ENCODE measurements at regions not wholly inside any gene's neighbourhood (a gene's known extent, or its start where the extent isn't known, plus 50 kb on each side); places are given as distances from the start of the nearest gene placed in this dataset.

DNA sequence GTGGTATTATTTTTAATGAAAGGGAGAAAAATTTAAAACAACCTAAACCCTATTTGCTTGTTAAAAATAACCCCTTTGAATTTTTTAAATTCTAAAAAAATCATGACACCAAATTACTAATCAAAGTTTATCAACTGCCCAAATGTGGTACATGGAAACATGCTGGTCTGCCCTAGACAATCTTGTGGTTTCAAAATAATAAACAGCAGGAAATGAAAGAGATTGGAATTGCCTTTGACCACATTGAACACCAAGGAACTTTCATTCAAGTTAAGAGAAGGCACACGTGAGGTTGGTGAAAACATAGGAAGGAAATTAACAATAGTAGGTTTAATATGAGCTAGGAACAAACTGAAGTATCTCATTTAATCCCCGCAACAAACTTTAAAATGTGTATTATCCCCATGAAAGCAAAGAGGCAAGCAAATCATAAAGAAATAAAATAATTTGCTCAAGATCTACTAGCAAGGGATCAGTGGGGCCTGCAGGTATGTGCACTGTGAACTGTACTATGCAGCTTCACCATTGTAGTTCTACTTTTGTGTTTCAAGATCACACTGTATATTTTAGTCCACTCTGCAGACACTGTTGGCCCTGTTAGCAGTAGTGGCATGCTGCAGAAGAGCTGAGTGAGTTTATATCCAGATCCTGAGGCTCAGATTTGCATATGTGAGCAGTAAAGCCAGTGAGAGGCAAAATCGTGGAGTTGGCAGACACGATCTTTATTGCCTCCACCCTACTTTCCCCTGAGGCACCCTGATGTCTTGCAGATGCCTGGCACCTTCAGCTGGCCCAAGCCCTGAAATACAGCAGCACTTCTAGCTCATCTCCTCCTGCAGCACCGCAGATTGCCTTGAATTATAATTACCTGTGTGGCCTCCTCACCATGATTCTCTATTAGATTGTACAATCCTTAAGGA, 157.8 kb upstream of the TENT5A start:
- Histone ChIP-seq H3K4me1 (no peaks in the 10 kb centered on the region), H3K36me3 (no peaks in the 10 kb centered on the region), H3K9me3 (no peaks in the 10 kb centered on the region), H3K27ac (no peak overlapping the region), H3K27me3 (no peaks in the 10 kb centered on the region), H3K4me3 (no peak overlapping the region)
- WGBS, 5 donors = 78 to 87% (median 81%) methylated on average over 5 of the region's 5 CpGs
- intact Hi-C loops (cut with DNase I; ENCODE audit: low total_unique reads) = no loop called here
- DNase-seq = no peak
- TF ChIP-seq, protein P1, sequence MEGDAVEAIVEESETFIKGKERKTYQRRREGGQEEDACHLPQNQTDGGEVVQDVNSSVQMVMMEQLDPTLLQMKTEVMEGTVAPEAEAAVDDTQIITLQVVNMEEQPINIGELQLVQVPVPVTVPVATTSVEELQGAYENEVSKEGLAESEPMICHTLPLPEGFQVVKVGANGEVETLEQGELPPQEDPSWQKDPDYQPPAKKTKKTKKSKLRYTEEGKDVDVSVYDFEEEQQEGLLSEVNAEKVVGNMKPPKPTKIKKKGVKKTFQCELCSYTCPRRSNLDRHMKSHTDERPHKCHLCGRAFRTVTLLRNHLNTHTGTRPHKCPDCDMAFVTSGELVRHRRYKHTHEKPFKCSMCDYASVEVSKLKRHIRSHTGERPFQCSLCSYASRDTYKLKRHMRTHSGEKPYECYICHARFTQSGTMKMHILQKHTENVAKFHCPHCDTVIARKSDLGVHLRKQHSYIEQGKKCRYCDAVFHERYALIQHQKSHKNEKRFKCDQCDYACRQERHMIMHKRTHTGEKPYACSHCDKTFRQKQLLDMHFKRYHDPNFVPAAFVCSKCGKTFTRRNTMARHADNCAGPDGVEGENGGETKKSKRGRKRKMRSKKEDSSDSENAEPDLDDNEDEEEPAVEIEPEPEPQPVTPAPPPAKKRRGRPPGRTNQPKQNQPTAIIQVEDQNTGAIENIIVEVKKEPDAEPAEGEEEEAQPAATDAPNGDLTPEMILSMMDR (IDR thresholded peaks at IDR 0.05) = no peak
- TF ChIP-seq POLR2AphosphoS5 (IDR thresholded peaks at IDR 0.05) = no peak
- no peak for TF ChIP-seq EP300 (IDR thresholded peaks at IDR 0.05)
- TF ChIP-seq POLR2A (IDR thresholded peaks at IDR 0.05) = no peak

DNA sequence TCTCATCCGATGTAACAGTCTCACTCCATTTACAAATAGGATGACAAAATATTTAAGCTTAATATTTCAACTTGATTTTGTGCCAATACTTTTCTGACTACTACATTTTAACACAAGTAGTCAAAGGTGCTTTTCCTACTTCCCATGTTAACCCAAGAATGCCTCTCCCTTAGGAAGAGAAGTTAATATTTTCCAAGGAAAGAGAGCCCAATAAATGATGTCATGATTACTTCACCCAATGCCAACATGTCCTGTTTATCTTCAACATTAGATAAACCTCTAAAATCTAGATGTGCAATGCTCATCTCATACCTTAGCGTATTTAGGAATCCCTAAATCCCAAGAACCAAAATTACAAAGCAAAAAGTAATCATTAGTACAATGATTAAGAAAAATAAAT, 156.7 kb upstream of the TENT5A start:
- intact Hi-C loops (cut with DNase I; ENCODE audit: low total_unique reads) = no loop called here
- H3K36me3 ChIP-seq = no peaks in the 10 kb centered on the region
- no peaks in the 10 kb centered on the region for H3K9me3 ChIP-seq
- H3K27me3 ChIP-seq = no peaks in the 10 kb centered on the region
- WGBS, 5 donors = 84 to 94% (median 92%) methylated on average over 2 of the region's 2 CpGs
- no peak overlapping the region for H3K27ac ChIP-seq
- no peaks in the 10 kb centered on the region for H3K4me1 ChIP-seq
- no peak overlapping the region for H3K4me3 ChIP-seq
- no peak for TF ChIP-seq POLR2AphosphoS5 (IDR thresholded peaks at IDR 0.05)
- TF ChIP-seq, protein P1 (IDR thresholded peaks at IDR 0.05) = no peak
- TF ChIP-seq EP300 (IDR thresholded peaks at IDR 0.05) = no peak
- TF ChIP-seq POLR2A (IDR thresholded peaks at IDR 0.05) = no peak
- DNase-seq = no peak

DNA sequence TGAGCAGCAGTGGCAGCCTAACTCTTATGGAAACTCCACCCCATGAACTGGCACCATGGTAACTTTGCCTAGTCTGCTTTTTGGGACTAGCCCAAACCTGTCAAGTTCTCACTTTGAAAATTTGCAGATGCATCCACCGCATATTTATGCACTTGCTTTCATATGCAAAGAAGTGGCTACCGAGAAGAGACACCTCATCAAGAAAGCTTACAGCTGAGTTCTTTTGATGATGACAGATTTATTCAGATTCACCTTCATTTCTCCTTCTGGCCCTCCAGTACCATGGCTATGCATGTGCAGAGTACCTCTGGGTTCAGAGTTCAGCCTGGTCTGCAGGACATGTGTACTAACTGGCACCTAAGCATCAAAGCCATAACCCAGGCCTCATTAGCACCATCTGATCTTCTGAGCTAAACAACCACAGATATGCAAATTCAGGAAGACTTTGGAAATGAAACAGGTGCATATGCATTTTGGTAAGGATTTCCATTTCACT, 154.3 kb upstream of the TENT5A start:
- WGBS, 5 donors = 72 to 90% (median 86%) methylated on average over 2 of the region's 2 CpGs
- Histone ChIP-seq H3K4me3 (no peak overlapping the region), H3K9me3 (no peaks in the 10 kb centered on the region), H3K27ac (no peak overlapping the region), H3K36me3 (no peaks in the 10 kb centered on the region), H3K4me1 (peaks cover under 1 to 2% (median 1%) of the 10 kb centered on the region in 4 donors), H3K27me3 (no peaks in the 10 kb centered on the region)
- TF ChIP-seq EP300 (IDR thresholded peaks at IDR 0.05) = no peak
- TF ChIP-seq, protein P1 (IDR thresholded peaks at IDR 0.05) = no peak
- TF ChIP-seq POLR2AphosphoS5 (IDR thresholded peaks at IDR 0.05) = peak in 1 of 3 donors; percentile 33
- intact Hi-C loops (cut with DNase I; ENCODE audit: low total_unique reads) = no loop called here
- DNase-seq = peak in 1 of 2 donors; percentile 14

DNA sequence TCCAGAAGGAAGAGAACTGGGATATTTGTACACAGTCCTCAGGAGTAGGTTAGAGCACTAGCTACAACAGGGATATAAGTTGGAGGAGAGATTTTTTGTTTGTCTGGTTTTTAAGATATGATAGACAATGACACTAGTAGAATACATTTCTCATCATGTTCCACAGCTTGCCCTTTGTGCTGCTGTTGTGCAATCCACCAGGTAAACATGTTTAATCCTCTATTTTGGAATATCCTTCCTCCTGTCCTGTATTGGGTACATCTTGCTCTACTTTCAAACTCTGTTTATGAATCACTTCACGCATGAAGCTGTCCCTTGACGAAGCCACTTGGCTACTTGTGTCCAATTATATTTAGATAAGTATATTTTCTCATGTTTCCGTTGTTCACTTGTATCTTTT, 153.6 kb upstream of the TENT5A start:
- H3K9me3 ChIP-seq = no peaks in the 10 kb centered on the region
- H3K36me3 ChIP-seq = no peaks in the 10 kb centered on the region
- no peak overlapping the region for H3K27ac ChIP-seq
- H3K27me3 ChIP-seq = no peaks in the 10 kb centered on the region
- intact Hi-C loops (cut with DNase I; ENCODE audit: low total_unique reads) = no loop called here
- no peak overlapping the region for H3K4me3 ChIP-seq
- WGBS, 5 donors = 92 to 94% (median 93%) methylated on average over 3 of the region's 3 CpGs
- DNase-seq = no peak
- TF ChIP-seq POLR2AphosphoS5 (IDR thresholded peaks at IDR 0.05) = no peak
- TF ChIP-seq EP300 (IDR thresholded peaks at IDR 0.05) = no peak
- TF ChIP-seq POLR2A (IDR thresholded peaks at IDR 0.05) = no peak
- TF ChIP-seq, protein P1 (IDR thresholded peaks at IDR 0.05) = no peak
- peaks cover 4 to 9% (median 6%) of the 10 kb centered on the region in 4 donors for H3K4me1 ChIP-seq
